Body of pancreas (tissue), 4 donors: ENCODE measurements at regions not wholly inside any gene's neighbourhood (a gene's known extent, or its start where the extent isn't known, plus 50 kb on each side); places are given as distances from the start of the nearest gene placed in this dataset.

Experiments used
- ATAC-seq: fragments of 150-250 bp; one replicate; pipeline ENCODE4 v1.9.1; 2016
- DNase-seq, 4 donors: peaks; one replicate each; pipeline ENCODE4 v3.0.0-alpha.2; 2019
- H3K27ac ChIP-seq, 4 donors: fragments of 200-600 bp; sonication (generic); 1 replicate in 3 of 4; 2 replicates in 1 of 4; pipeline versions ENCODE4 v1.5.1 to v1.6.1; 2016 to 2019; ENCODE audit warnings: mild to moderate bottlenecking in 1 of 4, mixed read lengths in 1 of 4, moderate library complexity in 1 of 4
- H3K27me3 ChIP-seq, 2 donors: fragments of 200-600 bp; sonication (generic); one replicate each; pipeline ENCODE4 v1.6.0; 2016; ENCODE audit warnings: mild to moderate bottlenecking in 1 of 2
- H3K36me3 ChIP-seq, 2 donors: fragments of 200-600 bp; sonication (generic); replicated peaks in 1 of 2; 2 replicates each; pipeline ENCODE4 v1.5.1; 2016; ENCODE audit warnings: low read depth in 2 of 2; ENCODE audit not compliant: insufficient read depth in 1 of 2
- H3K4me1 ChIP-seq: fragments of 200-600 bp; sonication (generic); one replicate; pipeline ENCODE4 v1.6.0; 2016
- H3K4me3 ChIP-seq, 2 donors: fragments of 200-600 bp; sonication (generic); 1 replicate in 1 of 2; 2 replicates in 1 of 2; pipeline ENCODE4 v1.5.1; 2016 to 2019
- H3K9me3 ChIP-seq, 3 donors: fragments of 200-600 bp; sonication (generic); 1 replicate in 2 of 3; 2 replicates in 1 of 3; pipeline ENCODE4 v1.5.1; 2016
- POLR2A ChIP-seq, 3 donors: fragments of 450-650 bp; IDR thresholded peaks; one replicate each; pipeline ENCODE4 v1.6.1; 2016; ENCODE audit warnings: antibody characterized with exemption in 3 of 3, mild to moderate bottlenecking in 2 of 3
- WGBS, 2 donors: methylation state at CpG; one replicate each; pipeline ENCODE4 v1.1.5; 2017; 5-methylcytosine and 5-hydroxymethylcytosine counted together
- intact Hi-C: fragments of 100-400 bp; cut with DNase I; formaldehyde crosslinking; loops from one replicate; pipeline ENCODE4 v1.15.1; 2023
- TF ChIP-seq, protein P1 (sequence below), 7 experiments: fragments of 450-650 bp in 4 of 7; fragments of 200-600 bp in 3 of 7; sonication (generic) in 3 of 7; IDR thresholded peaks; one replicate each; pipeline ENCODE4 v1.5.1; 2016 to 2019; ENCODE audit warnings: antibody characterized with exemption in 7 of 7

DNA sequence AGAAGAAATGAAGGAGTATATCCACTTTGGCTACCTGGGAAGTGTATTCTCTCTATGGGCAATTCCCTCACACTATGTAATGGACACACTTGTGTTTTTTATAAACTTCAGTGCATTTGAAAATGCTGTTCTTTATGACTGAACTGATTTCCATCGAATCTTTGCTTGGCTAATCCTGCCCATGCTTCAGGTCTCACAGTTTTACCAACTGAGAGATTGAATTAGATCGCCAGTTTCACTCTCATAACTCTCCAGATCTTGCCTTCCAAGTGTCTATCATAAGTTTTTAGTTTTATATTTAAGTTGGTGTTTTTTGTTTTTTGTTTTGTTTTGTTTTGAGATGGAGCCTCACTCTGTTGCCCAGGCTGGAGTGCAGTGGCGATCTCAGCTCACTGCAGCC lies 73.5 kb upstream of the MBNL1 start:
- no peaks in the 10 kb centered on the region for H3K27me3 ChIP-seq
- no peak overlapping the region for H3K4me3 ChIP-seq
- WGBS, 2 donors, result 93 to 97% methylated on average over 3 of the region's 3 CpGs
- H3K4me1 ChIP-seq, result peaks cover 13% of the 10 kb centered on the region
- H3K27ac ChIP-seq, result no peak overlapping the region
- DNase-seq (no peak), ATAC-seq (no peak)
- no peaks in the 10 kb centered on the region for H3K9me3 ChIP-seq
- TF ChIP-seq POLR2A (IDR thresholded peaks at IDR 0.05), result no peak
- TF ChIP-seq, protein P1, sequence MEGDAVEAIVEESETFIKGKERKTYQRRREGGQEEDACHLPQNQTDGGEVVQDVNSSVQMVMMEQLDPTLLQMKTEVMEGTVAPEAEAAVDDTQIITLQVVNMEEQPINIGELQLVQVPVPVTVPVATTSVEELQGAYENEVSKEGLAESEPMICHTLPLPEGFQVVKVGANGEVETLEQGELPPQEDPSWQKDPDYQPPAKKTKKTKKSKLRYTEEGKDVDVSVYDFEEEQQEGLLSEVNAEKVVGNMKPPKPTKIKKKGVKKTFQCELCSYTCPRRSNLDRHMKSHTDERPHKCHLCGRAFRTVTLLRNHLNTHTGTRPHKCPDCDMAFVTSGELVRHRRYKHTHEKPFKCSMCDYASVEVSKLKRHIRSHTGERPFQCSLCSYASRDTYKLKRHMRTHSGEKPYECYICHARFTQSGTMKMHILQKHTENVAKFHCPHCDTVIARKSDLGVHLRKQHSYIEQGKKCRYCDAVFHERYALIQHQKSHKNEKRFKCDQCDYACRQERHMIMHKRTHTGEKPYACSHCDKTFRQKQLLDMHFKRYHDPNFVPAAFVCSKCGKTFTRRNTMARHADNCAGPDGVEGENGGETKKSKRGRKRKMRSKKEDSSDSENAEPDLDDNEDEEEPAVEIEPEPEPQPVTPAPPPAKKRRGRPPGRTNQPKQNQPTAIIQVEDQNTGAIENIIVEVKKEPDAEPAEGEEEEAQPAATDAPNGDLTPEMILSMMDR (IDR thresholded peaks at IDR 0.05), result no peak
- intact Hi-C loops, result no loop called here
- H3K36me3 ChIP-seq, result no peaks in the 10 kb centered on the region

DNA sequence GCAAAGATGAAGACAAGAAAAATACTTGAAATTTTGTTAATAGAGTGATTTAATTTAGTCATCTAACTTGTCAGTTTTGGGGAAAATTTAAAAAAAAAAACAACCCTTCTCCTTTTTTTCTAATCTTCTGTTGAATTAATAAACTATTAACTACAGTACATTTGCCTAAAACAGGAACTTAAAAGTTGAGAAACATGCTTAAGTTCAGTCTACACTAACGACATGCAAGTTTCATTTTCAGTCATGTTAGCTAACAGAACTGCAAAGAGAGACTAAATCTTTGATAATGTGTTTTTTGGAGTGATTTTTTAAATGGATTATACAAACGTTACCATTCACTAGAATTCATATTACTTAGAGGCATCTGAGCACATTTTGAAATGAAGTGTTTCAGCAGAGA lies 71.9 kb upstream of the MBNL1 start:
- no peak overlapping the region for H3K4me3 ChIP-seq
- peak overlapping the region in 1 of 4 donors; percentile 48 for H3K27ac ChIP-seq
- DNase-seq, result no peak
- ATAC-seq, result no peak
- TF ChIP-seq POLR2A (IDR thresholded peaks at IDR 0.05), result no peak
- TF ChIP-seq, protein P1 (IDR thresholded peaks at IDR 0.05), result no peak
- WGBS, 2 donors, result 59 to 73% methylated on average over 2 of the region's 2 CpGs
- H3K4me1 ChIP-seq, result peaks cover 8% of the 10 kb centered on the region
- intact Hi-C loops, result no loop called here
- H3K36me3 ChIP-seq, result no peaks in the 10 kb centered on the region
- H3K9me3 ChIP-seq, result no peaks in the 10 kb centered on the region
- no peaks in the 10 kb centered on the region for H3K27me3 ChIP-seq

- H3K27me3 ChIP-seq, result no peaks in the 10 kb centered on the region
- H3K27ac ChIP-seq, result peak overlapping the region in 1 of 4 donors; percentile 48
- WGBS, 2 donors, result 77 to 83% methylated on average over 3 of the region's 3 CpGs
- TF ChIP-seq POLR2A (IDR thresholded peaks at IDR 0.05), result no peak
- TF ChIP-seq, protein P1 (IDR thresholded peaks at IDR 0.05), result no peak
- ATAC-seq (no peak), DNase-seq (no peak)
- H3K9me3 ChIP-seq, result no peaks in the 10 kb centered on the region
- no peaks in the 10 kb centered on the region for H3K36me3 ChIP-seq
- H3K4me1 ChIP-seq, result peaks cover 9% of the 10 kb centered on the region
- intact Hi-C loops, result no loop called here
- H3K4me3 ChIP-seq, result no peak overlapping the region
Observed at GRCh38 chr3:152197451-152197850, 71.3 kb upstream of the MBNL1 start.

- intact Hi-C loops, result no loop called here
Observed at GRCh38 chr3:152197937-152198336, 70.8 kb upstream of the MBNL1 start.

GRCh38 chr3:152198665-152199064 lies 70.1 kb upstream of the MBNL1 start:
- Histone ChIP-seq H3K4me1 (peaks cover 17% of the 10 kb centered on the region), H3K27ac (peak overlapping the region in 1 of 4 donors; percentile 14), H3K9me3 (no peaks in the 10 kb centered on the region), H3K4me3 (no peak overlapping the region), H3K27me3 (no peaks in the 10 kb centered on the region), H3K36me3 (no peaks in the 10 kb centered on the region)
- no peak for DNase-seq
- intact Hi-C loops, result no loop called here
- 27 to 37% methylated on average over 1 of the region's 1 CpG for WGBS, 2 donors
- no peak for TF ChIP-seq POLR2A (IDR thresholded peaks at IDR 0.05)
- TF ChIP-seq, protein P1 (IDR thresholded peaks at IDR 0.05), result no peak
- no peak for ATAC-seq

More at GRCh38 chr3:152197937-152198336, 70.8 kb upstream of the MBNL1 start:
- ATAC-seq, result no peak
- peak overlapping the region in 1 of 4 donors; percentile 14 for H3K27ac ChIP-seq
- H3K9me3 ChIP-seq, result no peaks in the 10 kb centered on the region
- no peak for TF ChIP-seq POLR2A (IDR thresholded peaks at IDR 0.05)
- TF ChIP-seq, protein P1 (IDR thresholded peaks at IDR 0.05), result no peak
- DNase-seq, result no peak
- H3K4me1 ChIP-seq, result peaks cover 14% of the 10 kb centered on the region
- no peaks in the 10 kb centered on the region for H3K36me3 ChIP-seq
- WGBS, 2 donors, result 33 to 38% methylated on average over 3 of the region's 3 CpGs
- H3K4me3 ChIP-seq, result no peak overlapping the region
- H3K27me3 ChIP-seq, result no peaks in the 10 kb centered on the region
